Mesendoderm (in vitro differentiated cells): ENCODE measurements at regions not wholly inside any gene's neighbourhood (a gene's known extent, or its start where the extent isn't known, plus 50 kb on each side); places are given as distances from the start of the nearest gene placed in this dataset.
A peak's percentile ranks its signal among the peaks of the same experiment; 100 is the strongest.

ENCODE experiments used
- DNase-seq: peaks from one replicate; pipeline ENCODE4 v3.0.0; 2013
- H2AK5ac ChIP-seq: 2 replicates; pipeline ENCODE4 v1.6.1; 2013; ENCODE audit warnings: low read length, inconsistent platforms
- H2BK120ac ChIP-seq: 2 replicates; pipeline ENCODE4 v1.6.1; 2013; ENCODE audit warnings: low read depth, mild to moderate bottlenecking, low read length, moderate library complexity, mixed read lengths
- H2BK15ac ChIP-seq: replicated peaks from 2 replicates; pipeline ENCODE4 v1.6.1; 2013; ENCODE audit warnings: low read depth, mild to moderate bottlenecking, moderate library complexity
- H2BK5ac ChIP-seq: 2 replicates; pipeline ENCODE4 v1.6.1; 2013; ENCODE audit warnings: low read length, inconsistent platforms
- H3K18ac ChIP-seq: 2 replicates; pipeline ENCODE4 v1.6.1; 2013; ENCODE audit warnings: mild to moderate bottlenecking, low read length, mixed read lengths
- H3K23ac ChIP-seq: one replicate; pipeline ENCODE4 v1.6.1; 2013; ENCODE audit warnings: low read length
- H3K27ac ChIP-seq: 2 replicates; pipeline ENCODE4 v1.5.1; 2013; ENCODE audit warnings: low read depth, mild to moderate bottlenecking, inconsistent platforms, low read length, moderate library complexity
- H3K27me3 ChIP-seq: 2 replicates; pipeline ENCODE4 v1.6.1; 2013; ENCODE audit warnings: low read length, control low read depth, mild to moderate bottlenecking, inconsistent platforms; ENCODE audit not compliant: insufficient read depth, poor library complexity
- H3K36me3 ChIP-seq: 2 replicates; pipeline ENCODE4 v1.6.1; 2013; ENCODE audit warnings: low read length, inconsistent platforms; ENCODE audit not compliant: control insufficient read depth, insufficient read depth
- H3K4ac ChIP-seq: one replicate; pipeline ENCODE4 v1.6.1; 2013; ENCODE audit warnings: low read depth, mild to moderate bottlenecking, low read length, moderate library complexity
- H3K4me1 ChIP-seq: 2 replicates; pipeline ENCODE4 v1.6.1; 2013; ENCODE audit warnings: low read depth, low read length, inconsistent platforms; ENCODE audit not compliant: control insufficient read depth
- H3K4me2 ChIP-seq: 2 replicates; pipeline ENCODE4 v1.6.1; 2013; ENCODE audit warnings: low read length
- H3K4me3 ChIP-seq: 2 replicates; pipeline ENCODE4 v1.5.1; 2013; ENCODE audit warnings: mild to moderate bottlenecking, low read length
- H3K56ac ChIP-seq: one replicate; pipeline ENCODE4 v1.6.1; 2013; ENCODE audit warnings: low read length
- H3K79me1 ChIP-seq: 2 replicates; pipeline ENCODE4 v1.6.1; 2013; ENCODE audit warnings: low read length, inconsistent platforms
- H3K79me2 ChIP-seq: 2 replicates; pipeline ENCODE4 v1.6.1; 2013; ENCODE audit warnings: mild to moderate bottlenecking, low read length; ENCODE audit not compliant: control insufficient read depth, insufficient read depth
- H3K9ac ChIP-seq: 2 replicates; pipeline ENCODE4 v1.6.1; 2013; ENCODE audit warnings: low read length, inconsistent platforms
- H4K5ac ChIP-seq: one replicate; pipeline ENCODE4 v1.6.1; 2013; ENCODE audit warnings: low read length
- H4K8ac ChIP-seq: one replicate; pipeline ENCODE4 v1.6.1; 2013; ENCODE audit warnings: low read depth, mild to moderate bottlenecking, control low read depth, low read length, moderate library complexity
- WGBS: extraction: QIAGEN DNeasy Blood & Tissue Kit; methylation state at CpG from one replicate; pipeline ENCODE4 v1.1.7; 2013; ENCODE audit warnings: low lambda C conversion rate, missing lambda C conversion rate; ENCODE audit not compliant: insufficient coverage; ENCODE audit errors: extremely low coverage; 5-methylcytosine and 5-hydroxymethylcytosine counted together

DNA sequence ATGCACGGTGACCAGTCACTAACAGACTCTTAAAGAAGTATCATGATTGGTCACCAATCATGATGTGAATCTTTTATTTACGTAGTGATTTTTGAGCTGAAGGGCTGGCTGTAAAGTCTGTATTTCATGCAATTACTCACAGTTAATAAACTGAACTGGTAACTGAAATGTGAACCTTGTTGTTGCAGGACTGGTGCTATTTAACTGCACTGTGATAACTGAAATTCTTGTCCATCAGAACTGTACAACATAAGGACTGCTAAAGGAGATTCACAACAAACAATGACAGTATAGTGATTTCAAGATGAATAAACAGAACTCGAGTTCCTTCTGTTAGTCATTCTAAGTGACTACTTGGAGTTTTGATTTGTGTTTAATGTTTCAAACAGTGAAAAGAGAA, 316.6 kb downstream of the TPBG start:
- H3K79me1 ChIP-seq: no peaks in the 10 kb centered on the region
- no peak overlapping the region for H2BK15ac ChIP-seq
- no peak overlapping the region for H3K4me3 ChIP-seq
- H3K4me1 ChIP-seq: no peaks in the 10 kb centered on the region
- H4K8ac ChIP-seq: no peak overlapping the region
- H3K36me3 ChIP-seq: no peaks in the 10 kb centered on the region
- no peak overlapping the region for H3K23ac ChIP-seq
- no peak overlapping the region for H3K4ac ChIP-seq
- no CpG with 5 or more reads among the region's 3 CpGs for WGBS
- no peak overlapping the region for H2BK5ac ChIP-seq
- H3K9ac ChIP-seq: no peak overlapping the region
- no peak for DNase-seq
- H4K5ac ChIP-seq: no peak overlapping the region
- no peaks in the 10 kb centered on the region for H3K27me3 ChIP-seq
- H2BK120ac ChIP-seq: no peak overlapping the region
- no peak overlapping the region for H3K27ac ChIP-seq
- H2AK5ac ChIP-seq: no peak overlapping the region
- no peaks in the 10 kb centered on the region for H3K79me2 ChIP-seq
- no peak overlapping the region for H3K56ac ChIP-seq
- no peak overlapping the region for H3K4me2 ChIP-seq
- H3K18ac ChIP-seq: no peak overlapping the region

DNA sequence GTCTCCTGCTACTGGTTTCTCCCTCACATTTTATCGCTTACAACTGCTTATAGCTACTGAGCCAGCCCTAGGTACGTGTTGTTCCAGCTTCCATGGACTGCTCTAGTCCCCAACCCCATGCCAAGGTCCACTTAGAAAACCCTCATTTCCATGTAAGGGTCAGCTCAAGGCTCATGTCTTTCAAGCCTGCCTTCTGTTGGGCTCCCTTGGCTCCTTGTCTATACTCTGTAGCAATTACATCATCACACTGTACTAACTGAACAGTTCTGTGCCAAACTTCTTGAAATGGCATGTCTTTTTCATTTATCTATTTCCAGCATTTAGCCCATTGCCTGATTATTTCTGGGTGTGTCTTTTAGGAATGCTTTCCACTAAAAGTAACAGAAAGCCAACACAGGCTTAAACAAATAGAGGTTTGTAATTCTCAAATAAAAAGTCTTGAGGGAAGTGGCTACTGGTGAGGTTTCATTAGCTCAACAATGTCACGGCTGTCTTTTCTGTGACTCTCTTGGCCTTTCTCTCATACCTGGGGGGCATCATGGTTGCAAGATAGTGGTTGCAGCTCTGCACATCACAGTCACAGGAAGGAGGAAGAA, 317.6 kb downstream of the TPBG start:
- Histone ChIP-seq H2BK5ac (no peak overlapping the region), H3K23ac (no peak overlapping the region), H3K9ac (no peak overlapping the region), H2BK120ac (no peak overlapping the region), H4K8ac (no peak overlapping the region), H3K27me3 (no peaks in the 10 kb centered on the region), H3K4me3 (no peak overlapping the region), H2BK15ac (no peak overlapping the region), H3K79me1 (no peaks in the 10 kb centered on the region), H2AK5ac (no peak overlapping the region), H3K4me1 (no peaks in the 10 kb centered on the region), H3K36me3 (no peaks in the 10 kb centered on the region), H3K27ac (no peak overlapping the region), H3K4me2 (no peak overlapping the region), H3K79me2 (no peaks in the 10 kb centered on the region), H3K56ac (no peak overlapping the region), H4K5ac (no peak overlapping the region), H3K18ac (no peak overlapping the region), H3K4ac (no peak overlapping the region)
- DNase-seq: no peak
- WGBS: no CpG with 5 or more reads among the region's 3 CpGs

- no peak overlapping the region for H2AK5ac ChIP-seq
- no peak overlapping the region for H3K9ac ChIP-seq
- H3K4me2 ChIP-seq: no peak overlapping the region
- H2BK120ac ChIP-seq: no peak overlapping the region
- H2BK5ac ChIP-seq: no peak overlapping the region
- no peak for DNase-seq
- no peak overlapping the region for H3K23ac ChIP-seq
- H3K27me3 ChIP-seq: no peaks in the 10 kb centered on the region
- no peak overlapping the region for H2BK15ac ChIP-seq
- no peak overlapping the region for H3K56ac ChIP-seq
- no peak overlapping the region for H4K5ac ChIP-seq
- H3K18ac ChIP-seq: no peak overlapping the region
- H3K4me1 ChIP-seq: no peaks in the 10 kb centered on the region
- H3K4ac ChIP-seq: no peak overlapping the region
- H3K27ac ChIP-seq: no peak overlapping the region
- H3K4me3 ChIP-seq: no peak overlapping the region
- H3K36me3 ChIP-seq: no peaks in the 10 kb centered on the region
- no CpG with 5 or more reads among the region's 3 CpGs for WGBS
- H4K8ac ChIP-seq: no peak overlapping the region
- no peaks in the 10 kb centered on the region for H3K79me1 ChIP-seq
- no peaks in the 10 kb centered on the region for H3K79me2 ChIP-seq
Measured at GRCh38 chr6:82686719-82687118, 323.1 kb downstream of the TPBG start.

DNA sequence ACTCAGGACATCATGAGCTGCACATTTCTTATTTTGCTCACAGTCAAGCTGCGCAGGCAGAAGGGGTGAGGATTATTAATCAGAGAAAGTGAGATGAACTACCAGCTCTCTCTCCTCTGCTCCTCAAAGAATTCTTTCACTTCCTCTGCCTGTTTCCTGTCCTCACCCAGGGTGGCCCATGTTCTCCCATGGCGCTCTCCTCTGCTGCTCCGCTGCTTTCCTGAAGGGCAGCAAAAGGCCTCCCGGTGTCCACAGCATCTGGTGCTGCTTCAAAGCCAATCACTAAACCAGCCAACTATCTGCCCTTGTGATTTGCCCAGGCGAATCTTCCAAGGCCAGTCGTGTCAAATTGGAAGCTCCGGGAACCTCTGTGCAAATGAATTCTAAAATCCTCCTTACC, 324.2 kb downstream of the TPBG start:
- Histone ChIP-seq H3K4me2 (no peak overlapping the region), H3K79me1 (no peaks in the 10 kb centered on the region), H2BK15ac (no peak overlapping the region), H3K9ac (no peak overlapping the region), H3K27ac (no peak overlapping the region), H3K56ac (no peak overlapping the region), H2BK5ac (no peak overlapping the region), H3K18ac (no peak overlapping the region), H2BK120ac (no peak overlapping the region), H3K27me3 (no peaks in the 10 kb centered on the region), H3K4me3 (no peak overlapping the region), H2AK5ac (no peak overlapping the region), H3K4me1 (no peaks in the 10 kb centered on the region), H3K79me2 (no peaks in the 10 kb centered on the region), H3K4ac (no peak overlapping the region), H3K23ac (no peak overlapping the region), H3K36me3 (no peaks in the 10 kb centered on the region), H4K5ac (no peak overlapping the region), H4K8ac (no peak overlapping the region)
- no CpG with 5 or more reads among the region's 7 CpGs for WGBS
- peak; percentile 22 for DNase-seq

- Histone ChIP-seq H3K56ac (no peak overlapping the region), H3K27me3 (no peaks in the 10 kb centered on the region), H3K4ac (no peak overlapping the region), H3K79me1 (no peaks in the 10 kb centered on the region), H2AK5ac (no peak overlapping the region), H3K4me2 (no peak overlapping the region), H2BK120ac (no peak overlapping the region), H3K4me3 (no peak overlapping the region), H3K36me3 (no peaks in the 10 kb centered on the region), H3K4me1 (no peaks in the 10 kb centered on the region), H2BK15ac (no peak overlapping the region), H3K23ac (no peak overlapping the region), H2BK5ac (no peak overlapping the region), H3K18ac (no peak overlapping the region), H4K8ac (no peak overlapping the region), H3K9ac (no peak overlapping the region), H4K5ac (no peak overlapping the region), H3K79me2 (no peaks in the 10 kb centered on the region), H3K27ac (no peak overlapping the region)
- no peak for DNase-seq
- WGBS: no CpG with 5 or more reads among the region's 6 CpGs
Measured at GRCh38 chr6:82690283-82690682, 326.7 kb downstream of the TPBG start.

GRCh38 chr6:82691997-82692396, 328.4 kb downstream of the TPBG start:
- H2BK5ac ChIP-seq: no peak overlapping the region
- H3K18ac ChIP-seq: no peak overlapping the region
- no peaks in the 10 kb centered on the region for H3K4me1 ChIP-seq

More at GRCh38 chr6:82691997-82692396, 328.4 kb downstream of the TPBG start:
- no peak overlapping the region for H3K4ac ChIP-seq
- no peaks in the 10 kb centered on the region for H3K27me3 ChIP-seq
- H3K56ac ChIP-seq: no peak overlapping the region
- H3K79me1 ChIP-seq: no peaks in the 10 kb centered on the region
- no peak overlapping the region for H3K4me3 ChIP-seq
- H2BK15ac ChIP-seq: no peak overlapping the region
- no peak overlapping the region for H4K5ac ChIP-seq
- no peak overlapping the region for H4K8ac ChIP-seq
- H3K27ac ChIP-seq: no peak overlapping the region
- no peaks in the 10 kb centered on the region for H3K79me2 ChIP-seq
- no peak overlapping the region for H2AK5ac ChIP-seq
- H3K4me2 ChIP-seq: no peak overlapping the region
- no peak overlapping the region for H3K23ac ChIP-seq
- H3K9ac ChIP-seq: no peak overlapping the region
- H2BK120ac ChIP-seq: no peak overlapping the region
- H3K36me3 ChIP-seq: no peaks in the 10 kb centered on the region
- no peak for DNase-seq
